AG09319 (cell line): ENCODE measurements at regions not wholly inside any gene's neighbourhood (a gene's known extent, or its start where the extent isn't known, plus 50 kb on each side); places are given as distances from the start of the nearest gene placed in this dataset.

ENCODE experiments used
- DNase-seq: peaks from one replicate; pipeline ENCODE4 v3.0.0-alpha.2; 2010; ENCODE audit warnings: low read depth; ENCODE audit errors: extremely low read depth
- TF ChIP-seq, protein P1 (sequence below): IDR thresholded peaks from 2 replicates; pipeline ENCODE4 v1.5.1; 2011; ENCODE audit warnings: low read depth, mild to moderate bottlenecking, inconsistent platforms, low read length, moderate library complexity

- DNase-seq, result no peak
- TF ChIP-seq, protein P1, sequence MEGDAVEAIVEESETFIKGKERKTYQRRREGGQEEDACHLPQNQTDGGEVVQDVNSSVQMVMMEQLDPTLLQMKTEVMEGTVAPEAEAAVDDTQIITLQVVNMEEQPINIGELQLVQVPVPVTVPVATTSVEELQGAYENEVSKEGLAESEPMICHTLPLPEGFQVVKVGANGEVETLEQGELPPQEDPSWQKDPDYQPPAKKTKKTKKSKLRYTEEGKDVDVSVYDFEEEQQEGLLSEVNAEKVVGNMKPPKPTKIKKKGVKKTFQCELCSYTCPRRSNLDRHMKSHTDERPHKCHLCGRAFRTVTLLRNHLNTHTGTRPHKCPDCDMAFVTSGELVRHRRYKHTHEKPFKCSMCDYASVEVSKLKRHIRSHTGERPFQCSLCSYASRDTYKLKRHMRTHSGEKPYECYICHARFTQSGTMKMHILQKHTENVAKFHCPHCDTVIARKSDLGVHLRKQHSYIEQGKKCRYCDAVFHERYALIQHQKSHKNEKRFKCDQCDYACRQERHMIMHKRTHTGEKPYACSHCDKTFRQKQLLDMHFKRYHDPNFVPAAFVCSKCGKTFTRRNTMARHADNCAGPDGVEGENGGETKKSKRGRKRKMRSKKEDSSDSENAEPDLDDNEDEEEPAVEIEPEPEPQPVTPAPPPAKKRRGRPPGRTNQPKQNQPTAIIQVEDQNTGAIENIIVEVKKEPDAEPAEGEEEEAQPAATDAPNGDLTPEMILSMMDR, result no peak
These were observed 494.0 kb downstream of the EFNB2 start for GRCh38 chr13:106041445-106041844.

DNA sequence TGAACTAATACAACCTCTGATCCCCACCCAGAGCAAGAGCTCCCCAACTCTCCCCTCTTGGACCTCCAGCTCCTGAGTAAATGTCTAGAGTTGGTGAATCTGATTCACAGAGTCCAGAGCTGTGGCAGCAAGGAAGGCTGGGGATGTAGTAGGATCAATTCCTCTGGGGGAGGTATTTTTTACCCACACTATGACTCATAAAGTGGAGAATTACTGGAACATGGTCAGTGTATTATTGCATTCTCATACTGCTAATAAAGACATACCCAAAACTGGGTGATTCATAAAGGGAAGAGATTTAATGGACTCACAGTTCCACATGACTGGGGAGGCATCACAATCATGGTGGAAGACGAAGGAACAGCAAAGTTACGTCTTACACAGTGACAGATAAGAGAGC is 496.7 kb downstream of the EFNB2 start:
- no peak for DNase-seq
- TF ChIP-seq, protein P1, result no peak

GRCh38 chr13:106036870-106037269 is 498.6 kb downstream of the EFNB2 start:
- DNase-seq, result no peak
- TF ChIP-seq, protein P1, result no peak

- DNase-seq, result no peak
- TF ChIP-seq, protein P1, result no peak
These were observed 501.3 kb downstream of the EFNB2 start for GRCh38 chr13:106034201-106034600.

GRCh38 chr13:106033659-106034058 is 501.8 kb downstream of the EFNB2 start:
- TF ChIP-seq, protein P1, result peak; percentile 6
- no peak for DNase-seq

DNA sequence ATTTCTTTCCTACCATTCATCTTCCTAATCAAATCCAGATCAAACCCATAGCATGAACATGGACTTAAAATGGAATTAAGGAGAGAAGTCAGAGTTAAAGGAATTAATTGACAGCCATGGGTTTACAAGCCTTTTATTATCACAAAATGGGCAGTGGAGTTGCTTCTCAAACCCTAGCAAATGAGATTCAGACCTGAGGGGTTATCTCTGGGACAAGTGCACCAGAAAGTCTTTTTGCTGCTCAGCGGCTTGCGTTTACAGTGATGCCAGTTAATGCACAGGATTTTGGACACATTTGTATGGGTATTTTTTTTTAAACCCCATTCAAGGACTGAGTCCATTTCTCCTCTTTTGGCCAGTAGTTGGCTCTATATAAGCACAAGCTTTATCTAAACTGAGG is 503.0 kb downstream of the EFNB2 start:
- DNase-seq, result no peak
- TF ChIP-seq, protein P1, result no peak

DNA sequence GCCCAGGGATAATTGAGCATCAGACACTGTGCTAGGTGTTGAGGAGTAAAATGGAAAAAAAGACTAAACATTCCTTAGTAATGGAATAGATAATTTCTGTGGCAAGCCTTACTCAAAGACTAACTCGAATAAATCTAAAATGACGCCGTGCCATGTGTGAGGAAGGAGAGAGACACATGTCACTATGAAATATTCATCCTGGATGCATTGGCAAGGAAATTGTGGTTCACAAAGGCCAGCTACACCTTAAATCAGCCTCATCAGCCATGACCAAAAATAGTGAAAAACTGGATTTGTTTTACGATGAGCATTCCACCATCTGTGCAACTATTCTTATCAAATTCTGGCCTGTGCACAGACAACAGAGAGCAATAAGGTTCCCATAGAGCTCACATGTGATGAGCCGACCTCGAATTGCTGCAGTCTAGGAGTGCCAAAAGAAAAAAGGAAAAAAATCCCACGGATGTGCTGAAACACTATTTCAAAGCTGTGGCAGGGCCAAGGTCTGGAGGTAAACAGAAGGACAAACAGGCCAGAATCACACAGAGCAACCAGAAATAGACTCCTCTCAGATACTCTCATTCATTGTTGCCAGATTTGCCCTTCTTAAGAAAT is 505.7 kb downstream of the EFNB2 start:
- TF ChIP-seq, protein P1, result no peak
- no peak for DNase-seq
